22Rv1 (cell line): ENCODE measurements at regions not wholly inside any gene's neighbourhood (a gene's known extent, or its start where the extent isn't known, plus 50 kb on each side); places are given as distances from the start of the nearest gene placed in this dataset.

ENCODE experiments used
- ZFX ChIP-seq: fragments of 450-650 bp; IDR thresholded peaks from 2 replicates; pipeline ENCODE4 v1.6.1; 2017; ENCODE audit warnings: antibody characterized with exemption, borderline replicate concordance
- TF ChIP-seq, protein P1 (sequence below): fragments of 450-650 bp; IDR thresholded peaks from 2 replicates; pipeline ENCODE4 v1.5.1; 2017; ENCODE audit warnings: mild to moderate bottlenecking

- TF ChIP-seq, protein P1, sequence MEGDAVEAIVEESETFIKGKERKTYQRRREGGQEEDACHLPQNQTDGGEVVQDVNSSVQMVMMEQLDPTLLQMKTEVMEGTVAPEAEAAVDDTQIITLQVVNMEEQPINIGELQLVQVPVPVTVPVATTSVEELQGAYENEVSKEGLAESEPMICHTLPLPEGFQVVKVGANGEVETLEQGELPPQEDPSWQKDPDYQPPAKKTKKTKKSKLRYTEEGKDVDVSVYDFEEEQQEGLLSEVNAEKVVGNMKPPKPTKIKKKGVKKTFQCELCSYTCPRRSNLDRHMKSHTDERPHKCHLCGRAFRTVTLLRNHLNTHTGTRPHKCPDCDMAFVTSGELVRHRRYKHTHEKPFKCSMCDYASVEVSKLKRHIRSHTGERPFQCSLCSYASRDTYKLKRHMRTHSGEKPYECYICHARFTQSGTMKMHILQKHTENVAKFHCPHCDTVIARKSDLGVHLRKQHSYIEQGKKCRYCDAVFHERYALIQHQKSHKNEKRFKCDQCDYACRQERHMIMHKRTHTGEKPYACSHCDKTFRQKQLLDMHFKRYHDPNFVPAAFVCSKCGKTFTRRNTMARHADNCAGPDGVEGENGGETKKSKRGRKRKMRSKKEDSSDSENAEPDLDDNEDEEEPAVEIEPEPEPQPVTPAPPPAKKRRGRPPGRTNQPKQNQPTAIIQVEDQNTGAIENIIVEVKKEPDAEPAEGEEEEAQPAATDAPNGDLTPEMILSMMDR = no peak
- no peak for TF ChIP-seq ZFX
These were observed 177.7 kb upstream of the CIBAR2 start for GRCh38 chr16:85289760-85290625.
